Keratinocyte (primary cell): ENCODE measurements at regions not wholly inside any gene's neighbourhood (a gene's known extent, or its start where the extent isn't known, plus 50 kb on each side); places are given as distances from the start of the nearest gene placed in this dataset.
A peak's percentile ranks its signal among the peaks of the same experiment; 100 is the strongest.

Source experiments
- DNase-seq: peaks from one replicate; pipeline ENCODE4 v3.0.0-alpha.2; 2011; ENCODE audit warnings: low read depth, missing footprints, low spot score
- FAIRE-seq: peaks from 2 replicates; lab custom pipeline; 2011; peaks lifted over from hg19 to GRCh38; lab: Jason Lieb, UNC
- H2AFZ ChIP-seq: 2 replicates; pipeline ENCODE4 v1.6.0; 2012; ENCODE audit warnings: low read length, control low read depth, inconsistent platforms; ENCODE audit not compliant: control insufficient read depth
- H3K27ac ChIP-seq: 2 replicates; pipeline ENCODE4 v1.5.1; 2011; ENCODE audit warnings: low read length; ENCODE audit not compliant: control insufficient read depth, insufficient read depth
- H3K27me3 ChIP-seq: 3 replicates; pipeline ENCODE4 v1.6.0; 2011; ENCODE audit warnings: low read length; ENCODE audit not compliant: control insufficient read depth, insufficient read depth; ENCODE audit errors: extremely low read depth
- H3K36me3 ChIP-seq, 2 experiments: 2 replicates in 1 of 2; 3 replicates in 1 of 2; pipeline ENCODE4 v1.5.1; 2011; ENCODE audit warnings: low read length in 2 of 2, mild to moderate bottlenecking in 1 of 2; ENCODE audit not compliant: control insufficient read depth in 2 of 2, insufficient read depth in 2 of 2; ENCODE audit errors: extremely low read depth in 1 of 2
- H3K4me1 ChIP-seq: 3 replicates; pipeline ENCODE4 v1.5.1; 2011; ENCODE audit warnings: low read length; ENCODE audit not compliant: control insufficient read depth, insufficient read depth; ENCODE audit errors: extremely low read depth
- H3K4me2 ChIP-seq: 3 replicates; pipeline ENCODE4 v1.6.0; 2011; ENCODE audit warnings: low read depth, low read length; ENCODE audit not compliant: control insufficient read depth, insufficient read depth; ENCODE audit errors: extremely low read depth
- H3K4me3 ChIP-seq, 3 experiments: fragments of 200-600 bp in 1 of 3; sonication (generic) in 1 of 3; 2 replicates in 2 of 3; 3 replicates in 1 of 3; pipeline ENCODE4 v1.5.1; 2011 to 2016; ENCODE audit warnings: low read length in 3 of 3, mild to moderate bottlenecking in 3 of 3, control low read depth in 2 of 3, inconsistent platforms in 1 of 3, low read depth in 1 of 3, mixed read lengths in 1 of 3, mixed run types in 1 of 3, moderate library complexity in 1 of 3; ENCODE audit not compliant: control insufficient read depth in 2 of 3, insufficient read depth in 2 of 3; ENCODE audit errors: extremely low read depth in 1 of 3
- H3K79me2 ChIP-seq: 2 replicates; pipeline ENCODE4 v1.6.0; 2012; ENCODE audit warnings: low read length; ENCODE audit not compliant: control insufficient read depth, insufficient read depth
- H3K9ac ChIP-seq: 3 replicates; pipeline ENCODE4 v1.6.0; 2011; ENCODE audit warnings: low read length; ENCODE audit not compliant: control insufficient read depth, insufficient read depth; ENCODE audit errors: extremely low read depth
- H3K9me1 ChIP-seq: 3 replicates; pipeline ENCODE4 v1.6.0; 2011; ENCODE audit warnings: low read length; ENCODE audit not compliant: control insufficient read depth, insufficient read depth; ENCODE audit errors: extremely low read depth
- H3K9me3 ChIP-seq: 2 replicates; pipeline ENCODE4 v1.5.1; 2012; ENCODE audit warnings: low read depth, low read length; ENCODE audit not compliant: control insufficient read depth
- H4K20me1 ChIP-seq: 3 replicates; pipeline ENCODE4 v1.6.0; 2011; ENCODE audit warnings: low read length; ENCODE audit not compliant: control insufficient read depth, insufficient read depth; ENCODE audit errors: extremely low read depth
- EZH2 ChIP-seq: IDR thresholded peaks from one replicate; pipeline ENCODE4 v1.6.1; 2012; ENCODE audit warnings: inconsistent platforms, mild to moderate bottlenecking, low read length, moderate library complexity
- dilution Hi-C: fragments of 300-500 bp; cut with MboI; formaldehyde crosslinking; loops from one replicate; pipeline ENCODE4 v1.7.0; 2020; ENCODE audit warnings: low sequenced_read_pairs; ENCODE audit not compliant: extremely low pct_ligation_motif_present
- small RNA-seq, 3 experiments: library from RNA; depleted of rRNA; stranded (forward); fragments of <200 nt; gene quantifications; one replicate each; pipeline ENCODE3, GENCODE V24; 2012; ENCODE audit warnings: low read depth in 3 of 3, low replicate concordance in 1 of 3; ENCODE audit not compliant: insufficient read length in 3 of 3

DNA sequence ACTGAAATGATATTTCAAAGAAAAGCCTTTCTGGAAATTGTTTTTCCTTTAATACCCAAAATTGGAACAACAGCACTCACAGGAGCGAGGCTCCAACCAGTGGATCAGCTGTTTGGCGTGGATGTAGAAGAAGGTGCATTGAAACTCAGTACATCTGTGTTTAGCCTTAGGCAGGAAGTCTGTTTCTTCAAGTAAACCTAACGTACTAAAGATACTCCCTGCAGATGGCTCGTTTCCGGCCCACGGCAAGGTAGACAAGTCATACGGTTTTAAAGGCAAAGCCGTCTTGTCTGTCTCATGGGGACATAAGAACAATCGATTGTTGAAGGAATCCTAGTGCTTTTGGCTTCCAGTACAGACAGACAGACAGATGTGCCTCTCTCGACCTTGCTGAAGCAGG, 50.0 kb upstream of the CLCN4 start:
- TF ChIP-seq EZH2, result no peak
- Histone ChIP-seq H3K4me1 (peaks cover 9% of the 10 kb centered on the region), H3K9me1 (no peaks in the 10 kb centered on the region), H3K27me3 (no peaks in the 10 kb centered on the region), H3K79me2 (no peaks in the 10 kb centered on the region), H2AFZ (no peak overlapping the region), H3K27ac (no peak overlapping the region), H3K9ac (no peak overlapping the region), H3K4me3 (no peak overlapping the region), H3K36me3 (peaks cover 0 to 1% of the 10 kb centered on the region in 2 experiments), H3K9me3 (peaks cover 2% of the 10 kb centered on the region), H3K4me2 (no peak overlapping the region), H4K20me1 (no peaks in the 10 kb centered on the region)
- FAIRE-seq (peak; percentile 75), DNase-seq (no peak)
- dilution Hi-C loops, result no loop called here

Small RNA genes lying in the stretch of these regions (small RNA-seq; reads per million reads assigned to genes)
- gene RF00019, result 0 reads per million in 3 experiments
